ENCODE measurements at regions not wholly inside any gene's neighbourhood (a gene's known extent, or its start where the extent isn't known, plus 50 kb on each side); places are given as distances from the start of the nearest gene placed in this dataset.

DNA sequence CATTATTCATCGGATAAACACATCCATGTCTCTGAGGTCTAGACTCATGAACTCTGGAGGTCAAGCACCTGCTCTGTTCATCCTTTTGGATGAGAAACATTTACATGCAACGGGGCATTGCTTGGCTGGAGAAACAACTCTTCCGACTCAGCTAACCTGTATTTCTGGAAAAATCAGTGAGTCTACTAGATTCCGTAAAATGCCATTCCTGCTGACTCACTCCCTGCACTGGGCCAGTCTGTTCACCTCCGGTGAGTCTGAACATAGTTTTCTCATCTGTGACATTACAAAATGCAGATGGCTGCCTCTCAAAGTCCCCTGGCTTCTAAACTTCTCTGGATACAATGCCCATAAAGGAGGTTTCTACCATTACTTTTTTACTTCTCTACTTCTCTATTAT, 185.7 kb upstream of the HS3ST1 start:
- no peak for DNase-seq (ENCODE audit: low read depth, low spot score)

DNA sequence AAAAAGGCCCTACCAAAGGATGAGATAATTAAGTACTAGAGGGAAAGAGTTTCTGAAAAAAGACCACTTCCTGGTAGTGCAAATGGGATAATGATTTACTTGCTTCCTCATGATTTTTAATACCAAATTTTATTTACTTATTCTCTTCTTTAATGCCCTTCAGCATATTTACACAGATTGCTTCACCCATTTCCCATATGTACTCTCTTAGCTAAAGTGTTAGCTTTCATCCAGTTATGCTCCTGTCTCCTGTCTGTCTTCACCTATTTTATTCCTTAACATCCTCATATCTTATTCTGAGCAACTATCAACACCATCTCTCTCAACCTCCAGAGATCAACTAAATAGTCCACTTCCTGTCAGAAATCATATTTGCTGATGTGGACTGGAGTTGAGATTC, 183.2 kb upstream of the HS3ST1 start:
- no peak for DNase-seq (ENCODE audit: low read depth, low spot score)

- no peak for DNase-seq (ENCODE audit: low read depth, low spot score)
Measured at GRCh38 chr4:11609751-11610150, 181.1 kb upstream of the HS3ST1 start.

DNA sequence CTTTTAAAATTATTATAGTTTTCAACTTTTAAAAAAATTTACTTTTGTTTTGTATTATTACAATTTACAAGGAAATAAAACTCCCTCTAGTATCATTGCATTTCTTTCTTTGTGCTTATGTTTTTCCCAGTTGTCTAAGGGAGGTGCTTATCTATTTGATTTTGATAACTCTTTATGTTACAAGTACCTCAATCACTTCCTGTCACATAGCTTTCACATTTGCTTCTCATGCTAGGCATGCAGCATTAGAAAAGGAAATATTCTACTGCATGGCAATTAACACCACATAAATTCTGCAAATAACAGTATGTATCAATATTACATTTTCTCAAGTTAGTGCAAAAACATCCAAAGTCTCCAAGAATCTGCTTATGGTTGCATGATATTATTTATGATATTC, 180.3 kb upstream of the HS3ST1 start:
- DNase-seq (ENCODE audit: low read depth, low spot score) = no peak

DNA sequence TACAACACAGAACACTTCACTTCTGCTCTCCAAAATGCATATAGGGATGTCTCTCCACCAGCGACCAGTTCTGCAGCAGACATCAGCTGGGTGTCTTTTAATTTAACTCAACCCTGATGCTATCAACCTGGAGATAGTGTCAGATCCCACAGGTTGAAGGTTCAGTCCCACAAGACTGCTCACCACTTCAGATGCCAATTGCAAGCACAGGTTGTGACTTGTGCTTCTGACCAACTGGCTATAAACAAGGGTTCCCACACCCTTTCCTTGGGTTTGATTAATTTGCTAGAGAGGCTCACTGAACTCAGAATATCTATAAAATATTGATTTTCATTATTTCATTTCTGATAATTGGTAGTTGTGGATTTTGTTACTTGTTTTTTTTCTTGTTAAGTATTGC, 177.4 kb upstream of the HS3ST1 start:
- no peak for DNase-seq (ENCODE audit: low read depth, low spot score)

DNA sequence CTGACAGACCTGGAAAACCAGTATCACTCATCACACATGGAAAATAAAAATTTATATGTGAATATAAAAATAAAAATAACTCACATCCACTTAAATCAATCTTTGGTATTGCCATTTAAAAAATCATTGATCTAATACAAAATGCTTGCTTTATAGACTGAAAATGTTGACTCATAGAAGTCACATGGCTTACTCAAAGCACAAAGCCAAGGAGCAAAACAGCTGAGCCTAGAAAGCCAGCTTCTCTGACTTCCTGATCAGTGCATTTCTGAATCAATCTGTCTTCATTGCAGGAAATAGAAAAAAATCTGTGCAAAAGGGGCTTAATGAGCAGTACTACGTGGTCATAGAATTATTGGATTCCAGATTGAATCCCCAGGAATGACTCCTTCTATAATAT, 176.9 kb upstream of the HS3ST1 start:
- DNase-seq (ENCODE audit: low read depth, low spot score) = peak; percentile 33

DNA sequence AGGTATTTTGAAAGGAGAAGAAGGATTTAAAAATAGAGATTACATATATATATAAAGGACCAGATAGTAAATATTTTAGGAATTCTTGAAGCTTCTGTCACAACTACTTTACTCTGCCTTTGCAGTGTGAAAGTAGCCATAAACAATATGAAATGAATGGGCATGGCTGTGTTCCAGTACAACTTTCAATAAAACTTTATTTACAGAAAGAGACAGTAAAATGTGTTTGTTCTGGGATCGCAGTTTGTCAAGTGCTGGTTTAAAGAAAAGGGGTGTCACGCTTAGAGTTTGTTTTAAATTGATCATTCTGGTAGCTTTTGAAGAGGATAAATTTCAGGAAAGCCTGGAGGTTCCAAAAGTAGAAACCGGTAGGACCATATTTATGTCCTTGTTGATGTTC, 176.1 kb upstream of the HS3ST1 start:
- DNase-seq (ENCODE audit: low read depth, low spot score) = no peak

DNA sequence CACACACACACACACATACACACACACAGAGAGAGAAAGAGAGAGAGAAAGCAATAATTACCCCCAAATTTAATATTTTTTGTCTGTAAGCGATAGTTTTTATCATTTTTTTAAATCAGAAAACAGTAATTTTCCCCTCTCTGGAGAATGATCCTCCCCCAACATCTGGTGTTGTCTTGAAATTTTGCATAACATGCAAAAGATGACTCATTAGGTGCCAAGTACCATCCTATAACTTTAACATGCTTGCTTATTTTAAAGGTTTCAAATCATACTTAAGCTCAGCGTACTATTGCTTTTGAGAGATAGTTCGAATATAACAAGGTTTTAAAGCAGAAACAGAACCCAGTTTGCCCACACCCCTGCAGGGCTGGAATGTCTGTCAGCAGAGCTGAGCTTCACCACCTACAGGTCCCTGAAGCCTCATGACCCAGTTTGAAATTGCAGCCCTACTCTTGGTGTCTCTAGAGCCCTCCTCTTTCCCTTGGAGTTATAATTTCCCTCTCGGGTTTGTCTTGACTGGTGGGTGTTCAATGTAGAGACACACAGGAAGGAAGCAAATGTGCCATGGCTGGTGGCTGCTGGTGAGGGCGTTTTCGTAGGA, 175.0 kb upstream of the HS3ST1 start:
- no peak for DNase-seq (ENCODE audit: low read depth, low spot score)

GRCh38 chr4:11602606-11603340, 174.1 kb upstream of the HS3ST1 start:
- no peak for DNase-seq (ENCODE audit: low read depth, low spot score)

- no peak for DNase-seq (ENCODE audit: low read depth, low spot score)
Measured at GRCh38 chr4:11599064-11599463, 170.4 kb upstream of the HS3ST1 start.

- no peak for DNase-seq (ENCODE audit: low read depth, low spot score)
Measured at GRCh38 chr4:11598591-11598990, 169.9 kb upstream of the HS3ST1 start.

DNA sequence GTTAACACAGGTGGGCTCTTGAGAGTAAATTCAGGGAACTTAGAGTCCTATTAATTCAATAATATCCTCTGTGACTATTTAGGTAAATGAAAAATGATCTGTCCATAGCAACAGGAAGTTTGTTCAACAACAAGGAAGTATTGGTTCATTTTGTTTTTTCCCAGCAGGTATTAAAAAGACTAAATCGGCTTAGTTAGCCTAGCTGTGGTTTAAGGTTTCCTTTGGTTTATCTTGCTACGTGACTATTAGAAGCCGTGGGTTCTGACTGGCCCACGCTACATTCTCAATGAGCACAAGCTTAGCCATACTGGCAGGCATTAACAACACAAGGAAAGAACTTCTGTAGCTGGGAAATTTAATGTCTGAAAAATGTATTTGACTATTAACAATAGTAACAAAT, 168.8 kb upstream of the HS3ST1 start:
- DNase-seq (ENCODE audit: low read depth, low spot score) = no peak

GRCh38 chr4:11596989-11597388, 168.3 kb upstream of the HS3ST1 start:
- no peak for DNase-seq (ENCODE audit: low read depth, low spot score)

GRCh38 chr4:11593576-11594116, 165.0 kb upstream of the HS3ST1 start:
- DNase-seq (ENCODE audit: low read depth, low spot score) = no peak

DNA sequence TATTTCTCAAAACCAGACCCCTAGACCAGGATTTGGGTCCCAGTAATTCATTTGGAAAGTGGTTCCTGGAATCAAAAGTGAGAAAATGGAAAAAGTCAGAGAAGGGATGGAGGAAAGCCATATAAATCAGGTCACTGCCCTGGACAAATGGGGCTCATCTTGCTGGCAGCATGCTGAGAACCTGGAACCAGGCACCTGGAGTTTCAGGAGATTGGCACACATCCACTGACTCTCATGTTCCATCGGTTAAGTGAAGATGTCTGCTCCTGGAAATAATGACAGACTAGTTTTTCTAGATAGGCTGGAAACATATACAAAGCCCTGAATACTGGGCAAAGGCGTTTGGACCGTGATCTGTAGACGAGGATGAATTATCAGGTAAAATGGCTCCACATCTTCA, 163.6 kb upstream of the HS3ST1 start:
- no peak for DNase-seq (ENCODE audit: low read depth, low spot score)

GRCh38 chr4:11590132-11590531, 161.4 kb upstream of the HS3ST1 start:
- no peak for DNase-seq (ENCODE audit: low read depth, low spot score)

GRCh38 chr4:11589676-11590075, 161.0 kb upstream of the HS3ST1 start:
- peak; percentile 19 for DNase-seq (ENCODE audit: low read depth, low spot score)

- no peak for DNase-seq (ENCODE audit: low read depth, low spot score)
Measured at GRCh38 chr4:11587797-11588196, 159.1 kb upstream of the HS3ST1 start.

GRCh38 chr4:11585506-11585905, 156.8 kb upstream of the HS3ST1 start:
- DNase-seq (ENCODE audit: low read depth, low spot score) = no peak

GRCh38 chr4:11568511-11568910, 139.8 kb upstream of the HS3ST1 start:
- no peak for DNase-seq (ENCODE audit: low read depth, low spot score)

DNA sequence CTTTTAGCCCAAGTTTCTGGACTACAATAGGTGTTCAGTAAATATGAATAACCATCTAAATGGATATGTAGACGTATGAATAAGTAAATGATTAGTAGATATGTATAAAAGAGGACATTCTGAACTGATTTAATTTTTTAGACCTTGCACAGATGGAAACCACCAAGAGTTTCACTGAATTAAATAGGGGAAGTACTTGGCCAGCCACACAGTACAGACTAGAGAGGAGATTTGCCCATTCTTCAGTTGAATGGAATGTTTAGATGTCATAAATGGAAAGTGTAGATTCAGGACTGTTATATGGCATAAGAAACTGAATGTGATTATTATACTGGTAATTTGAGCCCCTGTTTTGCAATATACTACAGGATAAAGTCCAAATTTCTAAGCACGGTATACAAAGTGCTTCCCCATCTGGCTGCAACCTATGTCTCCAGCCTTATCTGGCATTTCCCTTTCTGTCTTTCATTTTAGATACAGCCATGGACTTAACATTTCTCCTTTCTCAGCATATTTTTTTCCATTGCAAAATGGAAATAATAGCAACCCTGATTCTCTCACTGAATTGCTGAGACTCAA, 137.8 kb upstream of the HS3ST1 start:
- no peak for DNase-seq (ENCODE audit: low read depth, low spot score)

- no peak for DNase-seq (ENCODE audit: low read depth, low spot score)
Measured at GRCh38 chr4:11565899-11566298, 137.2 kb upstream of the HS3ST1 start.

DNA sequence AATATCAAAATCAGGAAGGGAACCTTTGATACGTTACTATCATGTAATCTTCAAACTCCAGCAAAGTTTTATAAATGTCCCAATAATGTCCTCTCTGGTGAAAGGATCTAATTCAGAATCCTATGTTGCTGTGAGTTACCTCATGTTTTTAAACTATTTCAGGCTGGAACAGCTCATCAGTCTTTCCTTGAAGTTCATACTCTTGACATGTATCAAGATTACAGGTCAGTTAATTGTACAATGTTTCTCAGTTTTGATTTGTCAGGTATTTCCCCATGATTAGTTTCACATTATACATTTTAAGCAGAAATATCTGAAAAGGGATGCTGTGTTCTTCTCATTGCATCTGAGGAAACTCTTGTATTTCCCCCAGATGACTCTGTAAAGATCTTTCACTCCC, 136.5 kb upstream of the HS3ST1 start:
- DNase-seq (ENCODE audit: low read depth, low spot score) = no peak
